Suprapubic skin (tissue), 3 donors: ENCODE measurements at regions not wholly inside any gene's neighbourhood (a gene's known extent, or its start where the extent isn't known, plus 50 kb on each side); places are given as distances from the start of the nearest gene placed in this dataset.

Experiments
- EP300 ChIP-seq: sonication (generic); formaldehyde crosslinking; IDR thresholded peaks from one replicate; pipeline ENCODE4 v1.6.1; 2017; ENCODE audit warnings: antibody characterized with exemption
- POLR2A ChIP-seq, 2 donors: fragments of 450-650 bp; IDR thresholded peaks; one replicate each; pipeline ENCODE4 v1.6.1; 2017; ENCODE audit warnings: antibody characterized with exemption in 2 of 2, mild to moderate bottlenecking in 2 of 2, moderate library complexity in 2 of 2
- TF ChIP-seq, protein P1 (sequence below), 2 donors: fragments of 200-600 bp in 1 of 2; fragments of 450-650 bp in 1 of 2; sonication (generic) in 1 of 2; IDR thresholded peaks; one replicate each; pipeline ENCODE4 v1.5.1; 2016 to 2019; ENCODE audit warnings: antibody characterized with exemption in 2 of 2, mild to moderate bottlenecking in 1 of 2, moderate library complexity in 1 of 2

DNA sequence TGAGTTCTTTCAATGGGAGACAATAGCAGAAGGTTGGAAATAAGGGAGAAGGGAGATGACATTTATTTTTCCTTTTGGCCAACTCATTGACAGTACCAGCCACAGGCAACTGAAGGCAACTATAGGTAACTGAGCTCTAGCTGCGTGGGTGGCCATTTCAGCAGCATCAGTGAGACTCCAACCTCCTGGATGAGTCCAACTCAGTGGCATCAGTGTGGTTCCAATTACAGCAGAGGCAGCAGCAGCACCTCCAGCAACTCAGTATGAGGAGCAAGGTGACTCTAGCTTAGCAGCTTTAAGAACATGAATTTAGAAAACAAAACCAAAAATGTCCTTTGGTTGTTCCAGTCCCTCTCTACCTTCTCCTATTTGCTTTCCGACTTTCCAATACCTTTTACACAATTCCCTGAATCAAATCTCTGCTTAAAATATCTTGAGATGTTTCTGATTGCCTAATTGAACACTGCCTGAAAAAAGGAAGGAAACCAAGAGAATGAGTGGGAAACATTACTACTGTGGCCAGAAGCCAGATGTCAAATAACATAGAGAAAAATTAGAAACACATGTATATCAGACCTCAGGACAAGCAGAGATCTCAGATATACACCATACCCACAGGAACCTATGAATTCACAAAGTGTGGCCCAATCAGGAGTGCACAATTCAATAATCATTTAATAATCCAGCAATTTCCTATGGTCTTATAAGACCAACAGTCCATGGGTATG, 166.5 kb upstream of the RORB start:
- TF ChIP-seq, protein P1, sequence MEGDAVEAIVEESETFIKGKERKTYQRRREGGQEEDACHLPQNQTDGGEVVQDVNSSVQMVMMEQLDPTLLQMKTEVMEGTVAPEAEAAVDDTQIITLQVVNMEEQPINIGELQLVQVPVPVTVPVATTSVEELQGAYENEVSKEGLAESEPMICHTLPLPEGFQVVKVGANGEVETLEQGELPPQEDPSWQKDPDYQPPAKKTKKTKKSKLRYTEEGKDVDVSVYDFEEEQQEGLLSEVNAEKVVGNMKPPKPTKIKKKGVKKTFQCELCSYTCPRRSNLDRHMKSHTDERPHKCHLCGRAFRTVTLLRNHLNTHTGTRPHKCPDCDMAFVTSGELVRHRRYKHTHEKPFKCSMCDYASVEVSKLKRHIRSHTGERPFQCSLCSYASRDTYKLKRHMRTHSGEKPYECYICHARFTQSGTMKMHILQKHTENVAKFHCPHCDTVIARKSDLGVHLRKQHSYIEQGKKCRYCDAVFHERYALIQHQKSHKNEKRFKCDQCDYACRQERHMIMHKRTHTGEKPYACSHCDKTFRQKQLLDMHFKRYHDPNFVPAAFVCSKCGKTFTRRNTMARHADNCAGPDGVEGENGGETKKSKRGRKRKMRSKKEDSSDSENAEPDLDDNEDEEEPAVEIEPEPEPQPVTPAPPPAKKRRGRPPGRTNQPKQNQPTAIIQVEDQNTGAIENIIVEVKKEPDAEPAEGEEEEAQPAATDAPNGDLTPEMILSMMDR (IDR thresholded peaks at IDR 0.05) = no peak
- TF ChIP-seq POLR2A (IDR thresholded peaks at IDR 0.05) (no peak), EP300 (no peak)
